ENCODE measurements at regions not wholly inside any gene's neighbourhood (a gene's known extent, or its start where the extent isn't known, plus 50 kb on each side); places are given as distances from the start of the nearest gene placed in this dataset.

DNA sequence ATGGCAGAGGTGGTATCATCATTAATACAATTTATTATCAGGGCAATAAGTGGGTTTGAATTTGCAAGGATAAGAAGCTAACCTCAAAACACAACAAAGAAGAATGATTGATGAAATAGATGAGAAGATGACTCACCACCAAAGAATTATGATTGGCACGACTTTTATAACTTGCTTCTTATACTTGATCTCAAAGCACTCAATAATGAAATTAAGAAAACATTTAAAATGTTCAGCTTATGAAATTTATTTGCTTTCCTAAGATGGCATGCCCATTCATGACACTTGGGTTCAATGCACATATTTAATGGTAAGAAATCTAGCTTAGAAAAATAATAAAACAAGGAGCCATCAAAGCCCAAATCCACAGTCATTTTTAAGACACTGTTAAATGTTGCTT, 477.5 kb downstream of the GJA1 start:
- no peak overlapping the region for H3K4me2 ChIP-seq (ENCODE audit: low read length)
- no peak overlapping the region for H3K9ac ChIP-seq (ENCODE audit: low read length)
- H3K9me3 ChIP-seq (ENCODE audit: low read length), result peaks cover 6% of the 10 kb centered on the region
- no peak overlapping the region for H3K4me3 ChIP-seq (ENCODE audit: low read length)
- TF ChIP-seq TAF1 (IDR thresholded peaks at IDR 0.05; ENCODE audit: low read depth), result no peak
- TF ChIP-seq MXI1 (conservative IDR thresholded peaks at IDR 0.05; ENCODE audit: poor library complexity, severe bottlenecking), result no peak
- TF ChIP-seq EZH2 (IDR thresholded peaks at IDR 0.05; ENCODE audit: borderline replicate concordance, insufficient read depth, low read length, poor library complexity, severe bottlenecking), result no peak
- TF ChIP-seq POLR2AphosphoS5 (IDR thresholded peaks at IDR 0.05), result no peak
- TF ChIP-seq, protein P1, sequence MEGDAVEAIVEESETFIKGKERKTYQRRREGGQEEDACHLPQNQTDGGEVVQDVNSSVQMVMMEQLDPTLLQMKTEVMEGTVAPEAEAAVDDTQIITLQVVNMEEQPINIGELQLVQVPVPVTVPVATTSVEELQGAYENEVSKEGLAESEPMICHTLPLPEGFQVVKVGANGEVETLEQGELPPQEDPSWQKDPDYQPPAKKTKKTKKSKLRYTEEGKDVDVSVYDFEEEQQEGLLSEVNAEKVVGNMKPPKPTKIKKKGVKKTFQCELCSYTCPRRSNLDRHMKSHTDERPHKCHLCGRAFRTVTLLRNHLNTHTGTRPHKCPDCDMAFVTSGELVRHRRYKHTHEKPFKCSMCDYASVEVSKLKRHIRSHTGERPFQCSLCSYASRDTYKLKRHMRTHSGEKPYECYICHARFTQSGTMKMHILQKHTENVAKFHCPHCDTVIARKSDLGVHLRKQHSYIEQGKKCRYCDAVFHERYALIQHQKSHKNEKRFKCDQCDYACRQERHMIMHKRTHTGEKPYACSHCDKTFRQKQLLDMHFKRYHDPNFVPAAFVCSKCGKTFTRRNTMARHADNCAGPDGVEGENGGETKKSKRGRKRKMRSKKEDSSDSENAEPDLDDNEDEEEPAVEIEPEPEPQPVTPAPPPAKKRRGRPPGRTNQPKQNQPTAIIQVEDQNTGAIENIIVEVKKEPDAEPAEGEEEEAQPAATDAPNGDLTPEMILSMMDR (IDR thresholded peaks at IDR 0.05; ENCODE audit: poor library complexity, severe bottlenecking), result no peak
- no peak for TF ChIP-seq EP300 (conservative IDR thresholded peaks at IDR 0.05; ENCODE audit: poor library complexity, severe bottlenecking)
- no peak for TF ChIP-seq SMC3 (conservative IDR thresholded peaks at IDR 0.05; ENCODE audit: poor library complexity)
- TF ChIP-seq RAD21 (conservative IDR thresholded peaks at IDR 0.05), result no peak
- TF ChIP-seq, protein P2, sequence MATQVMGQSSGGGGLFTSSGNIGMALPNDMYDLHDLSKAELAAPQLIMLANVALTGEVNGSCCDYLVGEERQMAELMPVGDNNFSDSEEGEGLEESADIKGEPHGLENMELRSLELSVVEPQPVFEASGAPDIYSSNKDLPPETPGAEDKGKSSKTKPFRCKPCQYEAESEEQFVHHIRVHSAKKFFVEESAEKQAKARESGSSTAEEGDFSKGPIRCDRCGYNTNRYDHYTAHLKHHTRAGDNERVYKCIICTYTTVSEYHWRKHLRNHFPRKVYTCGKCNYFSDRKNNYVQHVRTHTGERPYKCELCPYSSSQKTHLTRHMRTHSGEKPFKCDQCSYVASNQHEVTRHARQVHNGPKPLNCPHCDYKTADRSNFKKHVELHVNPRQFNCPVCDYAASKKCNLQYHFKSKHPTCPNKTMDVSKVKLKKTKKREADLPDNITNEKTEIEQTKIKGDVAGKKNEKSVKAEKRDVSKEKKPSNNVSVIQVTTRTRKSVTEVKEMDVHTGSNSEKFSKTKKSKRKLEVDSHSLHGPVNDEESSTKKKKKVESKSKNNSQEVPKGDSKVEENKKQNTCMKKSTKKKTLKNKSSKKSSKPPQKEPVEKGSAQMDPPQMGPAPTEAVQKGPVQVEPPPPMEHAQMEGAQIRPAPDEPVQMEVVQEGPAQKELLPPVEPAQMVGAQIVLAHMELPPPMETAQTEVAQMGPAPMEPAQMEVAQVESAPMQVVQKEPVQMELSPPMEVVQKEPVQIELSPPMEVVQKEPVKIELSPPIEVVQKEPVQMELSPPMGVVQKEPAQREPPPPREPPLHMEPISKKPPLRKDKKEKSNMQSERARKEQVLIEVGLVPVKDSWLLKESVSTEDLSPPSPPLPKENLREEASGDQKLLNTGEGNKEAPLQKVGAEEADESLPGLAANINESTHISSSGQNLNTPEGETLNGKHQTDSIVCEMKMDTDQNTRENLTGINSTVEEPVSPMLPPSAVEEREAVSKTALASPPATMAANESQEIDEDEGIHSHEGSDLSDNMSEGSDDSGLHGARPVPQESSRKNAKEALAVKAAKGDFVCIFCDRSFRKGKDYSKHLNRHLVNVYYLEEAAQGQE (IDR thresholded peaks at IDR 0.05; ENCODE audit: borderline replicate concordance), result no peak
- H3K27me3 ChIP-seq (ENCODE audit: insufficient read depth, low read depth, low read length), result no peaks in the 10 kb centered on the region
- no peak overlapping the region for H3K27ac ChIP-seq (ENCODE audit: low read length)
- no peaks in the 10 kb centered on the region for H4K20me1 ChIP-seq (ENCODE audit: insufficient read depth)
- H3K36me3 ChIP-seq (ENCODE audit: insufficient read depth, low read length), result no peaks in the 10 kb centered on the region
- no peak overlapping the region for H2AFZ ChIP-seq (ENCODE audit: low read depth, low read length)
- H3K9me2 ChIP-seq (ENCODE audit: insufficient read depth, low read length), result no peaks in the 10 kb centered on the region
- H3K79me2 ChIP-seq (replicated peaks; ENCODE audit: insufficient read depth, low read length), result no peaks in the 10 kb centered on the region
- no peaks in the 10 kb centered on the region for H3F3A ChIP-seq (ENCODE audit: insufficient read depth, low read length, poor library complexity, severe bottlenecking)

DNA sequence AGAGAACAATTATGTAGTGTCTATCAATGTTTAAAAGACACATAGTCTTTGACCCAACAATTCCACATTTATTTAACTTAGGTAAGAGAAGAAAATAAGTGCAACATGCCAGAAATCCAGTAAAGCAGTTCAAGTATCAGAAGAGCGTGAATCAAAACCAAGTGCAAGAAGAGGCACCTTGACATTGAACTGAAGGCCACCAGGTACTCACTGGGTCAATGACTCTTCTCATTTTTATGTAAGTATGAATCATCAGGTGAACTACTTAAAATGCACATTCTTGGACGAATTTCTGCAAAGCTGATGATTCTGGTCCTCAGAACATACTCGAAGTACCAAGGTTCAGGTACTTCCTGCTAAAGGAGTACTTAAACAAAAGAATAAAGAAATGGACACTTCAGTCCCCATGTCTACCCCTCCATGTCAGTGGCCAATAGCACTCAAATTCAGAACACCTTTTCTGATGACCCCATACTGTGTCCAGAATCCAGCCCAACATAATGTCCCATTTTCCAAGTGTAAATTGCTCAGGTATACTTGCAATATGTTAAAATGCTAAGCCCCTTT, 481.9 kb downstream of the GJA1 start:
- H4K20me1 ChIP-seq (ENCODE audit: insufficient read depth), result no peaks in the 10 kb centered on the region
- no peak overlapping the region for H3K4me2 ChIP-seq (ENCODE audit: low read length)
- H3F3A ChIP-seq (ENCODE audit: insufficient read depth, low read length, poor library complexity, severe bottlenecking), result no peaks in the 10 kb centered on the region
- no peaks in the 10 kb centered on the region for H3K36me3 ChIP-seq (ENCODE audit: insufficient read depth, low read length)
- no peaks in the 10 kb centered on the region for H3K9me2 ChIP-seq (ENCODE audit: insufficient read depth, low read length)
- H2AFZ ChIP-seq (ENCODE audit: low read depth, low read length), result no peak overlapping the region
- H3K9me3 ChIP-seq (ENCODE audit: low read length), result no peaks in the 10 kb centered on the region
- no peaks in the 10 kb centered on the region for H3K27me3 ChIP-seq (ENCODE audit: insufficient read depth, low read depth, low read length)
- H3K4me3 ChIP-seq (ENCODE audit: low read length), result no peak overlapping the region
- TF ChIP-seq TAF1 (IDR thresholded peaks at IDR 0.05; ENCODE audit: low read depth) (no peak), EP300 (conservative IDR thresholded peaks at IDR 0.05; ENCODE audit: poor library complexity, severe bottlenecking) (no peak), EZH2 (IDR thresholded peaks at IDR 0.05; ENCODE audit: borderline replicate concordance, insufficient read depth, low read length, poor library complexity, severe bottlenecking) (no peak), RAD21 (conservative IDR thresholded peaks at IDR 0.05) (no peak), SMC3 (conservative IDR thresholded peaks at IDR 0.05; ENCODE audit: poor library complexity) (no peak), POLR2AphosphoS5 (IDR thresholded peaks at IDR 0.05) (no peak), MXI1 (conservative IDR thresholded peaks at IDR 0.05; ENCODE audit: poor library complexity, severe bottlenecking) (no peak)
- TF ChIP-seq, protein P1 (IDR thresholded peaks at IDR 0.05; ENCODE audit: poor library complexity, severe bottlenecking), result no peak
- TF ChIP-seq, protein P2 (IDR thresholded peaks at IDR 0.05; ENCODE audit: borderline replicate concordance), result no peak
- H3K27ac ChIP-seq (ENCODE audit: low read length), result no peak overlapping the region
- no peak overlapping the region for H3K9ac ChIP-seq (ENCODE audit: low read length)
- no peaks in the 10 kb centered on the region for H3K79me2 ChIP-seq (replicated peaks; ENCODE audit: insufficient read depth, low read length)
